ENCODE measurements at regions not wholly inside any gene's neighbourhood (a gene's known extent, or its start where the extent isn't known, plus 50 kb on each side); places are given as distances from the start of the nearest gene placed in this dataset.
"Not testable (repeated sequence)": the region's sequence is repeated elsewhere in the genome, so short reads cannot be mapped to it uniquely, and the experiment has no call there.

DNA sequence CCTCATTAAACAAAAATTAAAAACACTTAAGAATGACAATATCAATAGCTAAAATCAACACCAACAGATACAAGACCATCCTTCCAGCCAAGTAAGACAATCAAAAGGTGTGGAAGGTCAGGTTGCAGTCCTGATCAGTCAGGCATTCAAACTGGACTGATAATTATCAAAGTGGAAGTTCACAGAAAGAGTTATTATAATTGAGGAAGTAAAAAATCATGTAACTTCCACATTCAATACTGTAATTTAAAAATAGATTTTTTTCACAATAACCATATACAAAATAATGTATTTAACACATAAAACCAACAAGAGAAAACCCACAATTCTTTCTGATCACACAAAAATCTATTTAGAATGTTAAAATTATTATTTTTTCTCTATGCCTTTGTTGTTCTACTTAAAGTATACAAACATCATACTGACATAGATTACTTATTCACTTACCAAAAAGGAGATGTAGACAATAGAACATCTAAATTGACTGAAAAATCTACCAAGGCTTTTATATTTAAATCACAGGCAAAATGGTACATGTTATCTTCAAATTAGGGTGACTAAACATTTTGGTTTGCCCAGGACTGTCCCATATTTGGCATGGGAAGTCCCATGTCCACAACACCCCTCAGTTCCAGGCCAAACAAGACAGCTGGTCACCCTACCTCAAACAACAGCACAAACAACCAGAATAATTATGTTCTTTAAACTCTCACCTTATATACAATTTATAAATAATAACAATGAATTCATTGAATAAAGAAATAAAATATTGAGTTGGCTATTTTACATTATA lies 142.5 kb upstream of the SLC24A2 start:
- no peak for DNase-seq

DNA sequence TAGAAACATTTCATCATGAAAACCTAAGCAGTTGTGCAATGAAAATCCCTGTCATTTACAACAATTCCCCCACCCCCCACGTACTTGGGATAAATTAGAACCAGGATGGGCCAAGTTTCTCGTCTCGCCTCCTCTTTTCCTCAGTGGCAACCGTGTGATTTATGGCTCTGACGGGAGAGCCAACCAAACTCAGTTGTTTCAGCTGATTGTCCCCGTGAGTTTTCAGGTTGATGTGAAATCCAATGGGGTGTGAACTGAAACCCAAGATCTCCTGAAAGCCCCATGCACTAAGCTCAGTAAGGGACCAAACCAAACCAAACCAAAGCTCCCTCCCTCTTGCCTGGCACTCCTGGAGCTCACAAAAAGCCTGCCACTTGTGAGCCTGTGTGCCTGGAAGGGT lies 138.7 kb upstream of the SLC24A2 start:
- no peak for DNase-seq

DNA sequence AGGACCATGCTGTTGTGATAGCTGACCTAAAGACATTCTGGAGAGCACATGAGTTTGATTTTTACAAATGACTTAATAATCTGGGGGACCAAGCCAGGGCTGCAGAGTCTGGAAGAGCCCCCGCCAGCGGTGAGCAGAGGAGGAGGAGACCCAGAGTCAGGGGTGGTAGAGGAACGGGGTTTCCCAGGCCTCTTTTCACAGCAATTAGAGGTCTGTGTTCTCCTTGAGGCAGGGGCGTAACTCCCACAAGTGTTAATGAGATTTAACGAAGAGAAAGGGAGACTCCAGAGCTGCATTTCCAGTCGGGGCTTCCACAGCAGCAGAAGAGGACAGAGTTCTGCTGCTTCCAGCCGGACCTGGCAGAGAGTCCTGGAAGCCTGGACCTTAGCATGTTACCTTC lies 137.9 kb upstream of the SLC24A2 start:
- no peak for DNase-seq

DNA sequence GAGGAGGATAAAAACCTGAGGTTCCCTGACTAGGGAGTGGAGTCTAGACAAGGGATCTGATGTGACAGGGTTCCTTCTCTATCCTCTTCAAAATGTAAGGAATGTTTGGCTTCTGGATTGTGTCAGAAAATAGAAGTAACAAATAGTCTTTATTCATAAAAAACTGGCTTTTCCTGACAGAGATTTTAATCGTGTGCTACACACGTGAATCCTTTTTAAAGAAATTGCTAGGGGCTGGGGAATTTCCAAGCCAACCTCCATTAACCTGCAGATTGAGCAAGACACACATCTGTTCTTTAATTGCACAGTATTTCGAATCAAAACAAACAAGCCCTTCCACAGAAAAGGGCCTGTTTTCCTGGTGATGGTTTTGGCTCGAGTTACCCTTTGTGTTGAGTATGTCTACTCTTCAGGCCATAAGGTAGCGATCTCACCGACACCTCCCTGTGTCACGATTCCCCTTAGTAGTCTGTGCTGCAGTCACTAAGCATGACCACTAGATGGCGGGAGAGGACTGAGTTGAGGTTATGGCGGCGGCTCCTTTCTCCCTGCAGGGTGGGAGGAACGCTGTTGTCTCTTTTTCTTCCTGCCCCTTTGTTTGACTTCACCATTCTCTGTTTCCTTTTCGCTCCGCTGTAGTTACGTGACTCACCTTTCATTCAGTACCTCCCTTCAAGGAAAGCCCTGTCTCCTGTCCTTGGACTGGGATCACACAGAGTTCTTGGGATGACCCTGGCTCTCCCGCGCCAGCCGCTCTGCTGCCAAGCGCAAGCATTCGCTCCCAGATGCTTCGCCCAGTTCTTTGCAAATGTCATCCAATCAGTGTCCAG lies 137.1 kb upstream of the SLC24A2 start:
- DNase-seq, result peak; percentile 72

DNA sequence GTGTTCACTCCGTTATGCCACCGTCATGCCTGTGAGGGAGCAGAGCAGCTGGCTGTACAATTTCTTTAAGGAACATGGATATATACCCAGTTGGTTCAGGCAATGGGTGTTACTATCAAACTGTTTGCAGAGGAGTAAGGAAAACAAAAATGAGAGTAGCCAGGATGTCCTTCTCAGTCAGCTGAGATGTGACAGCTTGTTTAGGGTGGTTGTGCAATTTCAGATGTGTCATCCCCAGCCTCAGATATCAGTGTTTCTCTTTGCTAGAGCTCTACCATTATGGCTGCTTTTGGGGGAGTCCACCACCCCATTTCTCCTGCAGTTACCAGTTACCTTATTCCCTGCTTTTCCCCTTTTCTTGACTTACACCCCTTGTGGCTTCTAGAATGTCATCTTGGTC lies 135.2 kb upstream of the SLC24A2 start:
- no peak for DNase-seq

DNA sequence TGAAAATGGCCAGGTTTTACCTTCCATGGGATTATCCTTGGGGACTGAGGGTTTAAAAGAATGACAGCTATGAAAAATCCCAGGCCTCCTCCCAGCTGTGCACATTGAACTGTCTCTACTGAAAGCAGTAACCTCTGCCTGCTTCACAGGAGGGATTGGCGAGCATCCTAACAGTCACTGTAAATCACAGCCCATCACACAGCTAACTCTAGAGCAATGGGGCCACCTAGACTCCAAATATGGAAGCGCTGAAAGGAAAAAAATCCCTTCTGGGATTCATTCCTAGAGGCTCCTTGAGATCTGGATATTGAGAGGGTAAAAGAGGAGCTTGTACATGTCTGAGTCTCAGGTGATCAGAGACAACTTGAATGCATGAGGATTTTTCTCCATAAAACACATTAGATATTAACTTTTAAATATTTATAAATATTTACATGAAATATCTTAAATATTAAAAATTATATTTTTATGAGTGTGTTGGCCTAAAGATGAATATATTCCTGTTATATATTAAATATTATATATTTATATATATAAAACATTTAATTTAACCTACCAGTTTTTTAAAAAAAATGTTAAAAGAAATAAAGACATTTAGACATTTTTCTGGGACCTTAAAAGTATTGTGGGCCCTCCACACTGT lies 133.8 kb upstream of the SLC24A2 start:
- DNase-seq, result peak; percentile 89

DNA sequence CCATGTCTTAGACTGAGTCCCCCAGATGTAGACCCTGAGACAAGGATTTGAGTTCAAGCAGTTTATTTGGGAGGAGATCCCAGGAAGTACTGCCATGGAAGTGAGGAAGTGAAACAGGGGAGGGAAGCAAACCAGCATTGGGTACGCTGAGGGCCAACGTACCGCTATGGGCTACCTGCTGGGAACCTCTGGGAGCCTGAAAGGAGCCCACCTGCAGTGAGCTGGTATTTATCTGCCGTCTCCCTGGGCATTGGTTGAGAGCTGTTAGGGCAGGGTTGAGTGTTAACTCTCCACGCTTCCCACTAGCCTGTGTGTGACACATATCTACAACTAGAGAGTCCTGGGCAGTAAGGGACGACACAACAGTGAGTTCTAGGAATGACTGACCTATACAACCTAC lies 131.6 kb upstream of the SLC24A2 start:
- no peak for DNase-seq

DNA sequence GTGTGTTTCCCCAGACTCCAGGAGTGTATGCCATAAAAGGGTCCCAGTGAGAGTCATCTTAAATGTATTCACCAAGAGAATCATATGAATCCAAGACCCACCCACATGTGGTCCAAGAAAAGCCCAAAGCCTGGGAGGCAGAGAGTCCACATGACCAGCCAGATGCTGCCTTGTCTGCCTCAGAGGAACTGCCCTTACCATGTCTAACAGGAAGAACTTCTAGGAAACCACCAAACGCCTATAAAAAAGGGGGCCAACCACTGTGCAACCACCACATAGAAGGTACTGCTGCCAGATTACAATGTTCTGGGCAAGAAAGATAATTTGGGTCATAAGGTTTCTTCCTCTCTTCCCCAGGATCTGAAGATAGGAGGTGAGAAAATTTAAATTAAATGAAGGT lies 129.8 kb upstream of the SLC24A2 start:
- no peak for DNase-seq

DNA sequence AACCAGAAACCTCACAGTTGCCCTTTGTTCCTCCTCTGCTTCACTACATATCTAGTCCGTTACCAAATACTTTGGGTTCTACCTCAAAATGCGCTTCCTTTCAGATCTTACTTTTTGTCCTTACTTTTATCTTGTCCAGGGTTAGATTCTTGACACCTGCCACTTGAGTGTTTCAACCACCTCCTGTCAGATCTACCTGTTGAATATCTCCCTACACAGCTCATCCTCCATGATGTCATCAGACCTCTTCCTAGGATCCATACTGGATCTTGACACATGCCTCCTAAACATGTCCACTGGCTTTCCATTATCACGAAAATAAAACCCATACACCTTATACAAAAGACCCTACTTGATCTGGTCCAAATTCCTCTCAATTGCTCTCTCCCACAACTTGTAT lies 125.2 kb upstream of the SLC24A2 start:
- DNase-seq, result no peak

DNA sequence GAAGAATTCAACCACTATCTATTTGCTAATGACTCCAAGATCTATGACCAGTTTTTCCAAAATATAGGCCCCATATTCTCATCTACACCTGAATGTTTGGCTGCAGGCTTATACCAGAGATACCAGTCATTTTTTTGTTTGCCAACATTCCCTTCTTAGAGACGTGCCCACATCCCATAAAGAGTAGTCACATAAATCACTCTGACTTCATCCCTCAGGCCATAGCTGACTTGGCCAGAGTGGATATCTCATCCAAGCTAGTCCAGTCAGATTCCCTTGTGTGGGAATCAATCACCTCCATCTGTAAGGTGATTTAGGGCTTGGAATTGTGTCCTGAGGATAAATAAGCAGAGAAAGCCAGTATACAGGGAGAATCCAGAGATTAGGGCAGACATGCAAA lies 124.3 kb upstream of the SLC24A2 start:
- no peak for DNase-seq

DNA sequence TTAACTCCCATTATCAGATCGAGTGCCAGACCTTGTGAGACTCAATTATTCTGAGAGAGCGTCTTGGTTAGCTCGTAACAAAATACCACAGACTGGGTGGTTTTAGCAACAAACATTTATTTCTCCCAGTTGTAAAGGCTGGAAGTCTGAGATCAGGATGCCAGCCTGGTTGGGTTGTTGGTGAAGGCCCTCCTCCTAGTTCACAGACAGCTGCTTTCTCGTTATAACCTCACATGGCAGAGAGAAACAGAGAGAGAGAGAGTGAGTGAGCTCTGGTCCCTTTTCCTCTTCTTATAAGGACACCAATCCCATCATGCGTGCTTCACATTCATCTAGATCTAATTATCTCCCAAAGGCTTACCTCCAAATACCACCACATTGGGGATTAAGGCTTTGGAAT lies 114.2 kb upstream of the SLC24A2 start:
- no peak for DNase-seq

DNA sequence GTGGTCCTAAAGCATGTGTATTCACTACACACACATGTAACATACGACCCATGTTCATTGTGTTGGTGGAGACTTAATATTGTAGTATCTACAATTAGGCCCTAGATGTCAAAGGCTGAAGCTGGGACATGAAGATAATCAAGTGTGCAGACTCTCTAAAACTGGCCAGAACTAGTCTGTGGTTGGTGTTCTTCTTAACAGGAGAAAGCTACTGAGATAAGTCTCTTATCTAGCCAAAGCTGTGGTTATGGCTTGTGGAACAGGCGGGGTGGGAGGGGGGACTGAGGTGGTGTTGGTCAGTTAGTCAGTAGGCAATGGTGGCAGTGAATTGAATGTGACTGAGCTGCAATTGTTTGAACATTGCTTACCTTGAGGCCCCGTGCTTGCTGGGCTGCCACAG lies 112.7 kb upstream of the SLC24A2 start:
- DNase-seq, result no peak

DNA sequence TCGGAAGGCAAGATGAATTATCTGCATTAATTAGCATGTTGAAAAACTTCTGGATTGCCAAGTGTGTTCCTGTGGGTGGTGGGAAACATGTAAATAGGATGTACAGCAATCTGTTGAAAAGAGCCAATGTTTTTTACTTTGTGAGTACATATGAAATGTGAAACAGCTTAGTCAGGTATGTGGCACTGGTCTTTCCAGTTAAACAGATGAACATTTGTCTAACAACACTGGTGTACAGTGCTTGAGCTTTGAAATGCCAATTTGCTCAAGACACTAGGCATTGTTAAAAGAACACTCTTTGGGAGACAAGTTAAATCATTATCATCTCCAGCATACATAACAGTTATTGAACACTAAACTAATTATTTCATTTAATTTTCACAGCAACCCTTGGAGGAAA lies 107.3 kb upstream of the SLC24A2 start:
- no peak for DNase-seq

DNA sequence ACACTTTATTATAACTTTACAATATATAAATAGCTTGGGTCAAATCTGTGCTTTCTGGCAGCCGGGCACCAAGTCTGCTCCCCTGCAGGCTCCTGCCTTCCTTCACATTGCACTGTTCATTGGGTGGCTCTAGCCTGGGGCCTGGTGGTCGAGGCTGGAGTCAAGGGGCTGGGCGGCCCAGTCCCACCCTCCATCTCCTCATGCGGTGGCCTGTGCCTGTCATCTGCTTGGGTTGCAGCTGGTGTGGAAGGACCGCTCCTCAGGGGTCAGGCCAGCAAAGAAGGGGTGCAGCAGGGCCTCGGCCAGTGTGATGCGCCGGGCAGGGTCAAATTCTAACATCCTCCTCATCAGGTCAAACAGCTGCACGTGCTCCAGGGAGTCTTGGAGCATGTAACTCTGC lies 106.7 kb upstream of the SLC24A2 start:
- not testable (repeated sequence) for DNase-seq

DNA sequence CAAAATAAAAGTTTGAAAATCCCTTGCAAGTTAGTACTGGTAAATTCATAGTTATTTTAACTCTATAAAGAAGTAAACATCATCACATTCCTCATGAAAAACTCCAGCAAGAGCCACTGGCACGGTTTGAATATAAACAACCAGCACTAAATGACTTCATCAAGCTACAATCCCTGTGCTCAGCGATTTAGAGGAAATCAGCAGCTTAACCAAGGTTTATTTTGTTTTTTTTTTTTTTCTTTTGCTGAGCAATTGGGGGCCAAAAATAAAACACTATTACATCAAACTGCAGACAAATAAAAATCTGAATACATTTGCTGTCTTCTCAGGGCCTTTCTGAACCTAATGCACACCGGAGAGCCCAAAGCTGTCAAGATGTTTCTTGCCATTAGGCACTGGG lies 106.2 kb upstream of the SLC24A2 start:
- DNase-seq, result no peak

DNA sequence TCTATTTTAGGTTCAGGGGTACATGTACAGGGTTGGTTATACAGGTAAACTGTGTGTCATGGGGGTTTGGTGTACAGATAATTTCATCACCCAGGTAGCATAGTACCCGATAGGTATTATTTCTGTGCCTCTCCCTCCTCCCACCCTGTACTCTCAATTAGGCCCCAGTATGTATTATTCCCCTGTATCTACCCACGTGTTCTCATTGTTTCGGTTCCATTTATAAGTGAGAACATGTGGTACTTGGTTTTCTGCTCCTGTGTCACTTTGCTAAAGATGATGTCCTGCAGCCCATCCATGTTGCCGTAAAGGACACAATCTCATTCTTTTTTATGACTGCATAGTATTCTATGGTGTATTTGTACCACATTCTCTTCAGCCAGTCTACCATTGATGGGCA lies 96.8 kb upstream of the SLC24A2 start:
- no peak for DNase-seq

DNA sequence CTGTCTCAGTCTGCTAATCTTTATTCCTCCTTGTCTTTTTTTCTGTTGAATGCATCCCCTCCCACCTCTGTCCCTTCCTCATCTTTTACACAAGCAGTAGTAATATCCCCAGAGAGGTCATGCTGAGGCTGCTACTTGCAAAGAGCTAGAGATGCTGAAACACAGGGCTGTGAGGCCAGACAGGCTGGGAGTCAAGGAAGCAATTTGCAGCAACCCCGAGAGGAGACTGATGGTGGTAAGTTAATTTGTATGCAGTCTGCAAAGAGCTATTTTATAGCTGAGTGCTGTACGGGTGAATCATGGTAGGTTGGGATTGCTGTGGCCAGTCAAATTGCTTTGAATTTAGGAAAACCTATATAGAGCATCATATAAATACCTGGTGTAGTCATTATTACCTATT lies 90.2 kb upstream of the SLC24A2 start:
- DNase-seq, result no peak

DNA sequence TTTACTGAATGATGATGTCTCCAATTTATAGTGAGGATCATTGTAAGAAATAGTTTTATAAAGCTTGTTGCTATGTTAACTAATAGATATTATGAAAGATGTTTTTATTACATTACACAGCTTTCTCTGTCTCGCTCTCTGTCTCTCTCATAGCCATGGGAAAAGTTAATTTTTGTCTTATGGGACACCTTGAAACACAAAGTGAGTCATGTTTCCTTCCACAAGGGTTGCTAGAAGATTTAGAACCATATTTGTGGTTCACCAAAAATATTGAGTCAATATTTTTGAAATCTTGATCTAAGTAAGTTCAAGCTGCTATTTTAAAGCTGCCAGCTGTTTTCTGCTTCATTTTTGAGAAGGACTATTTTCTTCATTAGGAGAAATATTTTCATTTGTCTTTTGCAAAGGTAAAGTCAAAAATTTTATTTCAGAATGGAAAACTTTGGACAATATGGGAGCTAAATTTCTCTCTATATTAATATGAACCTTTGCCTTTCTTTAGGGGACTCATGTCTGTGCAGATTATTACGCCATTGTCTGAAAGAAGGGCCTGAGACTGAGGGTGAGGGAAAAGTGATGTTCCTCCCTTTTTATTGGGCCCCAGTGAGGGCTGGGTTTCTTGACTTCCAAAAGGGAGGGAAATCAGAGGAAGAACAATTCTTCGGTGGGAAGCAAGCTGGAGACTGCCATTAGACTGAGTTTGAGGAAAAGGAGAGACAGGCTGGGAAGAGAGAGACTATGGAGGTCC lies 87.9 kb upstream of the SLC24A2 start:
- DNase-seq, result no peak

DNA sequence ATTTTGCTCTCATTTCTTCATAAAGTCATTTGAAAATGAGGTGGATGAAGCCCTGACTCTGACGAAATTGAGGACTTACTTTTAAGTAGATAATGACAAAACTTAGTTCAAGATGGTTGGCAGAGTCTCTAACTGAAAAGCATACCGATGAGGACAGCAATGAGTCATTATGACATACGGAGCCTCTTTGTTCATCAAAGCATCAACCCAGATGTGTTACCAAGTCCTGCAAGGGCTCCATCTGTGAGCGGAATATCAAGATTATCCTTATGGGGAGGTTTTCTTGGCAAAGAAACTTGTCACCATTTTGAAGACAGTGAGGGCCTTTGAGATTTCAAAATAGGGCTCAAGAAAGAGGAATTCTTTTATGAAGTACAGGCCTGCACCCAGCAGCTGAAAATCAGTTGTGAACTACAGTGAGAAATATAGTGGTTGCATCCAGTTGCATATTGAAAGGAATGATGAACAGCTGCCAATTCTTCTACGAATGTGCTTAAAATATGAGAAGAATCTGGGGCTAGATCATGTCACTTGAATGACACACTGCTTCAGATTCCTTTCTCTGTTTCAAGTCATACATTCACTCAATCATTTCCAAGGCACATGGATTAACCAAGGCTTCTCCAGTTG lies 86.6 kb upstream of the SLC24A2 start:
- no peak for DNase-seq

DNA sequence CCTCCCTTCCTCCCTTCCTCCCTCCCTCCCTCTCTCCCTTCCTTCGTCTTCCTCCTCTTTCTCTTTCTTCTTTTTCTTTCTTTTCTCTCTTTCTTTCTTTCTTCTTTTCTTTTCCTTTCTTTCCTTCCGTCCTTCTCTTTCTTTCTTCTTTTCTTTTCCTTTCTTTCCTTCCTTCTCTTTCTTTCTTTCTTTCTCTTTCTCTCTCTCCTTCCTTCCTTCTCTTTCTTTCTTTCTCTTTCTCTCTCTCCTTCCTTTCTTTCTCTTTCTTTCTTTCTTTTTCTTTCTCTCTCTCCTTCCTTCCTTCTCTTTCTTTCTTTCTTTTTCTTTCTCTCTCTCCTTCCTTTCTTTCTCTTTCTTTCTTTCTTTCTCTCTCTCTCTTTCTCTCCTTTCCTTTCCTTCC lies 84.4 kb upstream of the SLC24A2 start:
- DNase-seq, result not testable (repeated sequence)

DNA sequence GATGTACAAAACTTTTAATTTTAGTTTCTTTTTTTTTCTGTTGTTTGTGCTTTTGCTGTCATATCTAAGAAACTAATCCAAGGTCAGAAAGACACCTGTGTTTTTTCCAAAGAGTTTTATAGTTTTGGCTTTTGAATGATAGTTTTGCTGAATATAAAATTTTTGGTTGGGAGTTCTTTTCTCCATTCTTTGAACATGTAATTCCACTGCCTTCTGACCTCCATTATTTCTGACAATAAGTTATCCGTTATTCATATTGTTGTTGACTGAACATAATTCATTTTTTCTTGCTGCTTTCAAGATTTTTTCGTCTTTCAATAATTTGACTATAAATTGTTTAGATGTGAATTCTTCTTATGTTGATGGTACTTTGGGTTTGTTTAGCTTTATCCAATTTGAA lies 82.2 kb upstream of the SLC24A2 start:
- DNase-seq, result no peak

DNA sequence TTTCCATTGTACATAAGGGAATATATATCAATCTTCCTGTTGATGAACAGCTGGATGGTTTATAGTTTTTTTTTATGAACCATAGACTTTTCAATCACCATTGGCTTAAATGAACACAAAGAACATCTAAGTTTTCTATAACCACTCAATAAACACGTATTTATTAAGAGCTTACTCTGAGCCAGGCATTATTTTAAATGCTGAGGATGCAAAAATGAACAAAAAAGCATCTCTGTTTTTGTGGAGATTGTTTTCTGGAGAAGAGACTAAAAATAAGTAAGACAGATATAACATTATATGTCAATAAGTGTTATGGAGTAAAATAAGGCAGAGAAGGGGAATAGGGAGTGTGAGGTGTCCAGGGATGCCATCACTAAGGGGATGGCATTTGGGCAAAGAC lies 52.1 kb upstream of the SLC24A2 start:
- no peak for DNase-seq
